Vagina (tissue), 2 donors: ENCODE measurements at regions not wholly inside any gene's neighbourhood (a gene's known extent, or its start where the extent isn't known, plus 50 kb on each side); places are given as distances from the start of the nearest gene placed in this dataset.

Experiments used
- CTCF ChIP-seq, 3 experiments: fragments of 450-650 bp in 2 of 3; fragments of 200-600 bp in 1 of 3; sonication (generic) in 1 of 3; IDR thresholded peaks; one replicate each; pipeline ENCODE4 v1.5.1; 2017 to 2019; ENCODE audit warnings: antibody characterized with exemption in 3 of 3, mild to moderate bottlenecking in 2 of 3, moderate library complexity in 2 of 3
- POLR2AphosphoS5 ChIP-seq, 2 donors: sonication (generic); formaldehyde crosslinking; IDR thresholded peaks; one replicate each; pipeline ENCODE4 v1.9.0; 2017; ENCODE audit warnings: antibody characterized with exemption in 2 of 2, mild to moderate bottlenecking in 2 of 2, low read depth in 1 of 2; ENCODE audit not compliant: insufficient read depth in 1 of 2

- TF ChIP-seq CTCF (IDR thresholded peaks at IDR 0.05) (no peak), POLR2AphosphoS5 (IDR thresholded peaks at IDR 0.05; ENCODE audit: insufficient read depth in 1 of 2, low read depth in 1 of 2) (no peak)
These were observed 195.1 kb upstream of the EDNRA start for GRCh38 chr4:147285751-147286150.
